Activated CD8-positive, alpha-beta T cell treated with anti-CD3 and anti-CD28 coated beads for 36 hours (primary cell): ENCODE measurements at regions not wholly inside any gene's neighbourhood (a gene's known extent, or its start where the extent isn't known, plus 50 kb on each side); places are given as distances from the start of the nearest gene placed in this dataset.
"Not testable (repeated sequence)": the region's sequence is repeated elsewhere in the genome, so short reads cannot be mapped to it uniquely, and the experiment has no call there.

Experiments used
- ATAC-seq: fragments of 200-7000 bp; cut with Tn5 transposase; one replicate; pipeline ENCODE4 v1.10.0; 2021; ENCODE audit warnings: mild to moderate bottlenecking, moderate library complexity
- CTCF ChIA-PET: fragments of 350-600 bp; sonication (Branson Sonifier 250); formaldehyde crosslinking; loops from one replicate; lab custom pipeline; 2021; ENCODE audit warnings: antibody characterized with exemption; lab: Charles Lee
- POLR2A ChIA-PET: fragments of 350-600 bp; sonication (Branson Sonifier 250); formaldehyde crosslinking; loops from one replicate; lab custom pipeline; 2021; ENCODE audit warnings: antibody characterized with exemption; lab: Charles Lee
- DNase-seq: peaks from one replicate; pipeline ENCODE4 v3.0.0-alpha.2; 2020
- H3K27ac Mint-ChIP-seq: one replicate; pipeline ENCODE4 v1.8.0; 2021; ENCODE audit warnings: mild to moderate bottlenecking, mixed read lengths
- H3K27me3 Mint-ChIP-seq: one replicate; pipeline ENCODE4 v1.8.0; 2021; ENCODE audit warnings: mixed read lengths
- H3K36me3 Mint-ChIP-seq: one replicate; pipeline ENCODE4 v1.8.0; 2021; ENCODE audit warnings: low read depth, mixed read lengths
- H3K4me1 Mint-ChIP-seq: one replicate; pipeline ENCODE4 v1.8.0; 2021; ENCODE audit warnings: low read depth, mixed read lengths
- H3K4me3 Mint-ChIP-seq: one replicate; pipeline ENCODE4 v1.8.0; 2021; ENCODE audit warnings: mild to moderate bottlenecking, moderate library complexity, mixed read lengths
- H3K9me3 Mint-ChIP-seq: one replicate; pipeline ENCODE4 v1.8.0; 2021; ENCODE audit warnings: mixed read lengths
- CTCF ChIP-seq: fragments of 200-600 bp; IDR thresholded peaks from one replicate; pipeline ENCODE4 v1.8.0; 2022; ENCODE audit warnings: antibody characterized with exemption, mild to moderate bottlenecking
- intact Hi-C: fragments of 100-400 bp; cut with micrococcal nuclease; formaldehyde crosslinking; loops from one replicate; pipeline ENCODE4 v1.10.0; 2022

- Mint-ChIP-seq H3K36me3 (no peaks in the 10 kb centered on the region), H3K4me1 (peaks cover 9% of the 10 kb centered on the region), H3K4me3 (no peak overlapping the region), H3K9me3 (no peaks in the 10 kb centered on the region), H3K27me3 (peaks cover 10% of the 10 kb centered on the region), H3K27ac (no peak overlapping the region)
- no peak for ATAC-seq
- no peak for TF ChIP-seq CTCF
- intact Hi-C loops = no loop called here
- ChIA-PET CTCF (no interaction called here), POLR2A (no interaction called here)
- no peak for DNase-seq
These were observed 93.7 kb downstream of the TRIM43 start for GRCh38 chr2:95685513-95685912.

- H3K27ac Mint-ChIP-seq, H3K4me3 Mint-ChIP-seq, DNase-seq, CTCF ChIA-PET, POLR2A ChIA-PET, H3K9me3 Mint-ChIP-seq, H3K36me3 Mint-ChIP-seq, H3K4me1 Mint-ChIP-seq, intact Hi-C loops, H3K27me3 Mint-ChIP-seq: not testable (repeated sequence)
- ATAC-seq = peak; percentile 24
These were observed 94.4 kb downstream of the TRIM43 start for GRCh38 chr2:95686056-95686825.

- DNase-seq, H3K27ac Mint-ChIP-seq, ATAC-seq, H3K36me3 Mint-ChIP-seq, POLR2A ChIA-PET, intact Hi-C loops, H3K9me3 Mint-ChIP-seq, H3K4me3 Mint-ChIP-seq, H3K27me3 Mint-ChIP-seq, H3K4me1 Mint-ChIP-seq, CTCF ChIA-PET: not testable (repeated sequence)
These were observed 96.1 kb downstream of the TRIM43 start for GRCh38 chr2:95687852-95688251.

- H3K27ac Mint-ChIP-seq, H3K4me3 Mint-ChIP-seq, intact Hi-C loops, DNase-seq, H3K36me3 Mint-ChIP-seq, CTCF ChIA-PET, H3K9me3 Mint-ChIP-seq, H3K27me3 Mint-ChIP-seq, POLR2A ChIA-PET, H3K4me1 Mint-ChIP-seq, ATAC-seq: not testable (repeated sequence)
These were observed 99.4 kb downstream of the TRIM43 start for GRCh38 chr2:95691210-95691609.

- intact Hi-C loops, H3K36me3 Mint-ChIP-seq, DNase-seq, POLR2A ChIA-PET, CTCF ChIA-PET, H3K4me1 Mint-ChIP-seq, H3K9me3 Mint-ChIP-seq, H3K4me3 Mint-ChIP-seq, ATAC-seq, H3K27ac Mint-ChIP-seq: not testable (repeated sequence)
- H3K27me3 Mint-ChIP-seq = peaks cover 17% of the 10 kb centered on the region
These were observed 101.5 kb downstream of the TRIM43 start for GRCh38 chr2:95693071-95693846.

GRCh38 chr2:95695613-95696012, 103.8 kb downstream of the TRIM43 start:
- intact Hi-C loops = no loop called here
- TF ChIP-seq CTCF = no peak
- peaks cover 18% of the 10 kb centered on the region for H3K27me3 Mint-ChIP-seq
- DNase-seq (no peak), ATAC-seq (no peak)
- no peaks in the 10 kb centered on the region for H3K36me3 Mint-ChIP-seq
- no peaks in the 10 kb centered on the region for H3K4me1 Mint-ChIP-seq
- no peaks in the 10 kb centered on the region for H3K9me3 Mint-ChIP-seq
- no peak overlapping the region for H3K27ac Mint-ChIP-seq
- H3K4me3 Mint-ChIP-seq = no peak overlapping the region
- ChIA-PET POLR2A (no interaction called here), CTCF (no interaction called here)

GRCh38 chr2:95698146-95698545, 106.3 kb downstream of the TRIM43 start:
- ChIA-PET CTCF (no interaction called here), POLR2A (interaction anchor here (0.6 kb wide), 1 partner anchor 929 kb away, joined by 3 read pairs; no protein-coding TSS in a partner anchor)
- H3K27me3 Mint-ChIP-seq = peaks cover 18% of the 10 kb centered on the region
- DNase-seq = no peak
- intact Hi-C loops = no loop called here
- no peak for TF ChIP-seq CTCF
- H3K36me3 Mint-ChIP-seq = no peaks in the 10 kb centered on the region
- no peak overlapping the region for H3K27ac Mint-ChIP-seq
- no peak for ATAC-seq
- no peaks in the 10 kb centered on the region for H3K4me1 Mint-ChIP-seq
- no peaks in the 10 kb centered on the region for H3K9me3 Mint-ChIP-seq
- no peak overlapping the region for H3K4me3 Mint-ChIP-seq

- CTCF ChIA-PET, H3K36me3 Mint-ChIP-seq, DNase-seq, H3K9me3 Mint-ChIP-seq, intact Hi-C loops, H3K27ac Mint-ChIP-seq, POLR2A ChIA-PET, ATAC-seq, H3K4me3 Mint-ChIP-seq, H3K4me1 Mint-ChIP-seq: not testable (repeated sequence)
- peaks cover 18% of the 10 kb centered on the region for H3K27me3 Mint-ChIP-seq
These were observed 107.7 kb downstream of the TRIM43 start for GRCh38 chr2:95699201-95700184.
